Lung (tissue), 11 donors: ENCODE measurements at regions not wholly inside any gene's neighbourhood (a gene's known extent, or its start where the extent isn't known, plus 50 kb on each side); places are given as distances from the start of the nearest gene placed in this dataset.

Experiments
- ATAC-seq: fragments of 200-7000 bp; cut with Tn5 transposase; one replicate; pipeline ENCODE4 v1.9.1; 2020; ENCODE audit warnings: moderate number of reproducible peaks; ENCODE audit not compliant: insufficient read depth, low FRiP score
- DNase-seq, 3 donors: peaks; one replicate each; pipeline ENCODE4 v3.0.0-alpha.2; 2013 to 2017
- H3K27ac ChIP-seq, 2 donors: one replicate each; pipeline ENCODE4 v1.5.1; 2013; ENCODE audit warnings: mild to moderate bottlenecking in 2 of 2, moderate library complexity in 2 of 2, control low read depth in 1 of 2, inconsistent platforms in 1 of 2, low read depth in 1 of 2, low read length in 1 of 2
- H3K27me3 ChIP-seq, 3 donors: one replicate each; pipeline ENCODE4 v1.5.1; 2013; ENCODE audit warnings: low read length in 2 of 3; ENCODE audit not compliant: control insufficient read depth in 3 of 3, insufficient read depth in 3 of 3
- H3K36me3 ChIP-seq, 4 donors: one replicate each; pipeline ENCODE4 v1.5.1; 2013; ENCODE audit warnings: low read length in 4 of 4, mild to moderate bottlenecking in 1 of 4, moderate library complexity in 1 of 4; ENCODE audit not compliant: control insufficient read depth in 4 of 4, insufficient read depth in 4 of 4
- H3K4me1 ChIP-seq, 5 donors: one replicate each; pipeline ENCODE4 v1.5.1; 2013; ENCODE audit warnings: low read length in 5 of 5, mild to moderate bottlenecking in 2 of 5, moderate library complexity in 1 of 5; ENCODE audit not compliant: control insufficient read depth in 5 of 5, insufficient read depth in 5 of 5
- H3K4me3 ChIP-seq: one replicate; pipeline ENCODE4 v1.5.1; 2013; ENCODE audit warnings: mild to moderate bottlenecking, control low read depth, moderate library complexity
- H3K9ac ChIP-seq, 2 donors: one replicate each; pipeline ENCODE4 v1.5.1; 2013; ENCODE audit warnings: low read length in 2 of 2, control low read depth in 1 of 2; ENCODE audit not compliant: insufficient read depth in 1 of 2
- H3K9me3 ChIP-seq, 4 donors: one replicate each; pipeline ENCODE4 v1.5.1; 2013; ENCODE audit warnings: low read length in 3 of 4, mild to moderate bottlenecking in 1 of 4, moderate library complexity in 1 of 4; ENCODE audit not compliant: control insufficient read depth in 4 of 4, insufficient read depth in 3 of 4
- CTCF ChIP-seq: IDR thresholded peaks from 2 replicates; pipeline ENCODE4 v1.5.1; 2012; ENCODE audit warnings: mild to moderate bottlenecking; ENCODE audit errors: control extremely low read depth, extremely low read depth
- WGBS, 2 donors: extraction: QIAGEN DNeasy Blood & Tissue Kit; methylation state at CpG; one replicate each; pipeline ENCODE4 v1.1.7; 2013; 5-methylcytosine and 5-hydroxymethylcytosine counted together
- donor health status: control.
- donor health status: control.
- donor health status: Bipolar disorder and iron deficiency.
- donor health status: healthy.
- donor health status: DM: yes; HTN: yes; CAD: no.

- TF ChIP-seq CTCF: no peak
- H3K9ac ChIP-seq: no peak overlapping the region
- 86 to 89% methylated on average over 3 of the region's 3 CpGs for WGBS, 2 donors
- H3K27me3 ChIP-seq: no peaks in the 10 kb centered on the region
- DNase-seq (no peak), ATAC-seq (no peak)
- no peak overlapping the region for H3K4me3 ChIP-seq
- no peaks in the 10 kb centered on the region for H3K36me3 ChIP-seq
- no peaks in the 10 kb centered on the region for H3K4me1 ChIP-seq
- H3K27ac ChIP-seq: no peak overlapping the region
- H3K9me3 ChIP-seq: no peaks in the 10 kb centered on the region
These were observed 248.2 kb upstream of the CDH20 start for GRCh38 chr18:61085036-61085435.

GRCh38 chr18:61085761-61086160 lies 247.5 kb upstream of the CDH20 start:
- ATAC-seq (no peak), DNase-seq (no peak)
- no peak overlapping the region for H3K4me3 ChIP-seq
- no peaks in the 10 kb centered on the region for H3K9me3 ChIP-seq
- no peaks in the 10 kb centered on the region for H3K27me3 ChIP-seq
- TF ChIP-seq CTCF: no peak
- no peaks in the 10 kb centered on the region for H3K4me1 ChIP-seq
- H3K9ac ChIP-seq: no peak overlapping the region
- no peak overlapping the region for H3K27ac ChIP-seq
- H3K36me3 ChIP-seq: no peaks in the 10 kb centered on the region

DNA sequence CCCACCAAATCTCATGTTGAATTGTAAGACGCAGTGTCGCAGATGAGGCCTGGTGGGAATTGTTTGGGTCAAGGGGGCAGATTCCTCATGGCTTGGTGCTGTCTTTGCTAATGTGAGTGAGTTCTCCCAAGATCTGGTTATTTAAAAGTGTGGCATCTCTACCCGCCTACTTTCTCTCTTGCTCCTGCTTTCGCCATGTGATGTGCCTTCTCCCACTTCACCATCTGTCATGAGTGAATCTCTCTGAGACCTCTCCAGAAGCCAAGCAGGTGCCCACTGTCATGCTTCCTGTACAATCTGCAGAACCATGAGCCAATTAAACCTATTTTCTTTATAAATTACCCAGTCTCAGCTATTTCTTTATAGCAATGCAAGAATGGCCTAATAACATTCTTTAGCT lies 246.6 kb upstream of the CDH20 start:
- Histone ChIP-seq H3K4me1 (no peaks in the 10 kb centered on the region), H3K4me3 (no peak overlapping the region), H3K9me3 (no peaks in the 10 kb centered on the region), H3K27me3 (no peaks in the 10 kb centered on the region), H3K36me3 (no peaks in the 10 kb centered on the region), H3K9ac (no peak overlapping the region), H3K27ac (no peak overlapping the region)
- ATAC-seq (no peak), DNase-seq (no peak)
- no peak for TF ChIP-seq CTCF
- WGBS, 2 donors: 94 to 98% methylated on average over 4 of the region's 4 CpGs

GRCh38 chr18:61091379-61091778 lies 241.9 kb upstream of the CDH20 start:
- ATAC-seq (no peak), DNase-seq (no peak)
- Histone ChIP-seq H3K27me3 (no peaks in the 10 kb centered on the region), H3K9ac (no peak overlapping the region), H3K4me3 (no peak overlapping the region), H3K9me3 (no peaks in the 10 kb centered on the region), H3K4me1 (peaks cover 0 to 1% (median 0%) of the 10 kb centered on the region in 5 donors), H3K36me3 (no peaks in the 10 kb centered on the region), H3K27ac (no peak overlapping the region)
- WGBS, 2 donors: 91% methylated on average over 1 of the region's 1 CpG
- no peak for TF ChIP-seq CTCF
